ENCODE measurements at regions not wholly inside any gene's neighbourhood (a gene's known extent, or its start where the extent isn't known, plus 50 kb on each side); places are given as distances from the start of the nearest gene placed in this dataset.

DNA sequence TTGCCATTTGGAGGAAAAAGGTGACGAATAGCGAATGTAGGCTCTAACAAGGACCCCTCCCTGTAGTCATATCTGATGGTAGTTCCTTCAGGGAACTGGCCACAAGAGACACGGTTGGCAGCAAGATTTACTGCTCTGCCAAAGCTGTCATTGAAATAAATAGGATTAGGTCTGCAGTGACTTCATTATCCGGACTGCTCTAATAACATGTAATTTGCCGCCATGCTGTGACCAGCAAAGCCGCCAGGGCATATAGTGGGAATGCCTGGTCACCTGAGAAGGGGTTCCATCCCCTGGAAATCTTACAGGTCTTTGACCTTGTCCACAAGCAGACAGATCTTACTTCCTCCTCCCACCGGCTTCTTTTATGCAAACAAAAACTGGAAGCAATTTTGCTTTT is 59.4 kb upstream of the LAPTM4A start:
- Mint-ChIP-seq H3K27ac (no peak overlapping the region), H3K4me3 (no peak overlapping the region), H3K4me1 (peaks cover 0 to 3% (median 0%) of the 10 kb centered on the region in 3 donors), H3K27me3 (peaks cover 13 to 29% of the 10 kb centered on the region in 2 donors), H3K36me3 (no peaks in the 10 kb centered on the region), H3K9me3 (peaks cover 0 to 6% (median 1%) of the 10 kb centered on the region in 5 donors)
- POLR2A ChIA-PET, result no interaction called here
- no peaks in the 10 kb centered on the region for H3K36me3 ChIP-seq (ENCODE audit: insufficient read depth, low read length)
- no peak overlapping the region for H3K27ac ChIP-seq (ENCODE audit: low read depth, low read length)
- H3K27me3 ChIP-seq (ENCODE audit: insufficient read depth, low read length, poor library complexity, severe bottlenecking), result no peaks in the 10 kb centered on the region
- no peak overlapping the region for H3K4me3 ChIP-seq (ENCODE audit: low read length)
- no peak for DNase-seq
- no peaks in the 10 kb centered on the region for H3K4me1 ChIP-seq (ENCODE audit: insufficient read depth, low read length)
- CTCF ChIA-PET, result no interaction called here
- no peaks in the 10 kb centered on the region for H3K9me3 ChIP-seq (ENCODE audit: low read length)

DNA sequence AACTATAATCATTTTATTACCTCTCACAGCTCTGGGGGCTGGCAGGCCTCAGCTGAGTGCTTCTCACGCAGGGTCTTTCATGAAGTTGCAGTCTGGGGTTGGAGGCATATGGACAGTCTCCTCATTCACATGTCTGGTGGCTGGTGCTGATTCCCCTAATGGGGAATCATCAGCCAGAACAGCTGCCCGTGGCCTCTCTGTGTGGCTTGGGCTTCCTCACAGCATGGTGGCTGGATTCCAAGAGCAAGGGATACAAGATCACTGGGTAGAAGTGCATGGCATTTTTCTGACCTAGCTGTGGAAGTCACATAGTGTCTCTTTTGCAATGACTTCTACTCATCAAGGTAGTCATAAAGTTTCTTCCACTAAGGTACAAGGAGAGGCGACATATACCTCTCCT is 59.0 kb upstream of the LAPTM4A start:
- no peaks in the 10 kb centered on the region for H3K36me3 Mint-ChIP-seq
- H3K4me1 Mint-ChIP-seq, result peaks cover 0 to 3% (median 0%) of the 10 kb centered on the region in 3 donors
- H3K4me1 ChIP-seq (ENCODE audit: insufficient read depth, low read length), result no peaks in the 10 kb centered on the region
- no peak for DNase-seq
- no peaks in the 10 kb centered on the region for H3K9me3 ChIP-seq (ENCODE audit: low read length)
- H3K27me3 Mint-ChIP-seq, result peaks cover 17 to 34% of the 10 kb centered on the region in 2 donors
- ChIA-PET CTCF (no interaction called here), POLR2A (no interaction called here)
- peaks cover 2% of the 10 kb centered on the region for H3K27me3 ChIP-seq (ENCODE audit: insufficient read depth, low read length, poor library complexity, severe bottlenecking)
- no peak overlapping the region for H3K4me3 Mint-ChIP-seq
- no peak overlapping the region for H3K27ac Mint-ChIP-seq
- peaks cover 0 to 6% (median 1%) of the 10 kb centered on the region in 5 donors for H3K9me3 Mint-ChIP-seq
- H3K36me3 ChIP-seq (ENCODE audit: insufficient read depth, low read length), result no peaks in the 10 kb centered on the region
- no peak overlapping the region for H3K27ac ChIP-seq (ENCODE audit: low read depth, low read length)
- no peak overlapping the region for H3K4me3 ChIP-seq (ENCODE audit: low read length)

DNA sequence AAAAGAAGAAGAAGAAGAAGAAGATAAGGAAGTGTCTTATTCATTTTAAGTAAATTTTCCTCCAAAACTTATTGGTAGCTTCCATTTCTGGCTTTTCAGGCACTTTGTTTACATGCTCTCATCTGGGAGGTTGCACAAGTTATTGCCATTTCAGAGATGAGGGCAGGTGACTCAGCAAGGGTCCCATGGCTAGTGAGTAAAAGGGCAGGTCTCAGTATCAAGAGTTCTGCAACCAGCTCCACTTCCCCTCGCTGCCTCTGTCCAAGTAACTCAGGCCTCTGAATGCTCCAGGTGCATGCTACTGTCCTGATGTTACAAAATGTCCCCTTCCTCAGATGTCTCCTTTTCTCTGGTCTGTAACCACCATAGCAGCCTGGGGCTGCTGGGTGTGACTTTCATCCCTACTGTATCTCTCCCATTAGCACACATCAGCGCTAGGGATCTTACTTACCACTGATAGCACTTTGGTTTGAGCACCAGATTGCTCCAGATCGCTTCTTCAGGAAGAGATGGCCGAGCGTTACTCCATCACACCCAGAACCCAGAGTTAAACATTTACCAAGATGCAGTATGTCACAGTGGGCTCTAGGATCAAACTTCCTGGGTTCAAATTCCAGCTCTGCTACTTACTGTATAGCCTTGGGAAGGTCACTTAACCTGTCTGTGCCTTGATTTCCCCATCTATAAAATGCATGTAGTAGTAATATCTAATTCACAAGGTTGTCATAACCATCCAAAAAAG is 57.4 kb upstream of the LAPTM4A start:
- CTCF ChIA-PET, result no interaction called here
- H3K27ac Mint-ChIP-seq, result no peak overlapping the region
- peaks cover 3% of the 10 kb centered on the region for H3K27me3 ChIP-seq (ENCODE audit: insufficient read depth, low read length, poor library complexity, severe bottlenecking)

DNA sequence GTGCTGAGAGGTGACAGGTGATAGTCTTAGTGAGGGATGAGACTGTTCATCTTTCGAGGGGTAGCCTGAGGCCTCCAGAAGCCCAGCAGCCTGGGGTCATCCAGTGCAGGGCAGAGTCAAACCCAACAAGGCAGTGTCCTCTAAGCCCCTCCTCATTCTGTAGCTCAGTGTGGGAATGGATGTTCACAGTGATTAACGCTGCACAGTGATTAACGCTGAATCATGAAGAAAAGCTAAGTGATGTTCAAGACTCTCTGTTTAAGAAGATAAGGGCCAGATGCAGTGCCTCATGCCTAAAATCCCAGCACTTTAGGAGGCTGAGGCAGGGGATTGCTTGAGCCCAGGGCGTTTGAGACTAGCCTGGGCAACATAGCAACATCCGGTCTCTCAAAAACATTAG is 56.3 kb upstream of the LAPTM4A start:
- Histone ChIP-seq H3K27me3 (ENCODE audit: insufficient read depth, low read length, poor library complexity, severe bottlenecking) (peaks cover 3% of the 10 kb centered on the region), H3K27ac (ENCODE audit: low read depth, low read length) (no peak overlapping the region), H3K4me3 (ENCODE audit: low read length) (no peak overlapping the region), H3K4me1 (ENCODE audit: insufficient read depth, low read length) (no peaks in the 10 kb centered on the region), H3K9me3 (ENCODE audit: low read length) (no peaks in the 10 kb centered on the region), H3K36me3 (ENCODE audit: insufficient read depth, low read length) (no peaks in the 10 kb centered on the region)
- Mint-ChIP-seq H3K36me3 (no peaks in the 10 kb centered on the region), H3K9me3 (peaks cover 0 to 6% (median 1%) of the 10 kb centered on the region in 5 donors), H3K27me3 (peaks cover 20 to 44% of the 10 kb centered on the region in 2 donors), H3K27ac (no peak overlapping the region), H3K4me1 (peaks cover 0 to 3% (median 0%) of the 10 kb centered on the region in 3 donors), H3K4me3 (no peak overlapping the region)
- CTCF ChIA-PET, result interaction anchor here (1.3 kb wide), 1 partner anchor 93 kb away, joined by 3 read pairs; no protein-coding TSS in a partner anchor
- POLR2A ChIA-PET, result no interaction called here
- DNase-seq, result no peak

More for the DNA sequence above, 57.4 kb upstream of the LAPTM4A start:
- Mint-ChIP-seq H3K4me3 (no peak overlapping the region), H3K4me1 (peaks cover 0 to 3% (median 0%) of the 10 kb centered on the region in 3 donors), H3K36me3 (no peaks in the 10 kb centered on the region), H3K27me3 (peaks cover 20 to 44% of the 10 kb centered on the region in 2 donors), H3K9me3 (peaks cover 0 to 6% (median 1%) of the 10 kb centered on the region in 5 donors)
- Histone ChIP-seq H3K36me3 (ENCODE audit: insufficient read depth, low read length) (no peaks in the 10 kb centered on the region), H3K27ac (ENCODE audit: low read depth, low read length) (no peak overlapping the region), H3K4me3 (ENCODE audit: low read length) (no peak overlapping the region), H3K9me3 (ENCODE audit: low read length) (no peaks in the 10 kb centered on the region), H3K4me1 (ENCODE audit: insufficient read depth, low read length) (no peaks in the 10 kb centered on the region)
- POLR2A ChIA-PET, result interaction anchor here (0.7 kb wide), 1 partner anchor 45 kb away, joined by 4 read pairs; no protein-coding TSS in a partner anchor
- DNase-seq, result no peak

DNA sequence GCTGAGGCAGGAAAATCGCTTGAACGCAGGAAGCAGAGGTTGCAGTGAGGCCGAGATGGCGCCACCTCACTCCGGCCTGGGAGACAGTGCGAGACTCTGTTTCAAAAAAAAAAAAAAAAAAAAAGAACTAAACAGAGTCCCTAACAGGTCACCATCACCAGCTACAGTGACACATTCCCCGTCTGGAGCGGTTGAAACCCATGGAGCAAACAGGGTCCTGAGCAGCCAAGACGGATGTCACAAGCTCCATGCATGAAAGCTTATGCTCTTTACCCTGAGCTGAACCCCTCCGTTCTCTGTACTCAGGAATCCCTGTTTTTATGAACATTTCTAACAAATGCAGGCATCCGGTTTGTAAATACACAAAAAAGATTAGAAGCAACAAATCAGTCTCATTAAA is 55.9 kb upstream of the LAPTM4A start:
- DNase-seq, result no peak
- H3K9me3 Mint-ChIP-seq, result peaks cover 0 to 8% (median 2%) of the 10 kb centered on the region in 5 donors
- H3K4me3 ChIP-seq (ENCODE audit: low read length), result no peak overlapping the region

DNA sequence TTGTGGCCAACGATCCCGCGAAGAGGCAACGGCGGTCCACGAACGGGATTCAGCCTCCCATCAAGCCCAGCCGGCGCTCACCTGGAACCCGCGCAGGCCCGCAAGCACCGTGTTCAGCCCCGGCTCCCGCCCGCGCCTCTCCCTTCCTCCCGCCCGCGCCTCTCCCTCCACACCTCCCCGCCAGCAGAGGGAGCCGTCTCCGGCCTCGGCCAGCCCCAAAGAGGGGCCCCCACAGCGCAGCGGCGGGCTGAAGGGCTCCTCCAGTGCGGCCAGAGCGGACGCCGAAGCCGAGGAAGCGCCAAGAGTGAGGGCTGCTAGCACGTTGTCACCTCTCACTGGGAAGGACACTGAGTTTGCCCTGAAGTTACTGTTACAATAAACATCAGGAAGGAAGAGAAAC is 55.3 kb upstream of the LAPTM4A start:
- Histone ChIP-seq H3K4me1 (ENCODE audit: insufficient read depth, low read length) (no peaks in the 10 kb centered on the region), H3K4me3 (ENCODE audit: low read length) (no peak overlapping the region), H3K9me3 (ENCODE audit: low read length) (no peaks in the 10 kb centered on the region), H3K36me3 (ENCODE audit: insufficient read depth, low read length) (no peaks in the 10 kb centered on the region), H3K27me3 (ENCODE audit: insufficient read depth, low read length, poor library complexity, severe bottlenecking) (peaks cover 3% of the 10 kb centered on the region), H3K27ac (ENCODE audit: low read depth, low read length) (no peak overlapping the region)
- DNase-seq, result peak in 1 of 5 donors; percentile 10
- Mint-ChIP-seq H3K4me1 (peaks cover 0 to 3% (median 0%) of the 10 kb centered on the region in 3 donors), H3K36me3 (no peaks in the 10 kb centered on the region), H3K9me3 (peaks cover 0 to 8% (median 2%) of the 10 kb centered on the region in 5 donors), H3K27ac (no peak overlapping the region), H3K27me3 (peaks cover 23 to 50% of the 10 kb centered on the region in 2 donors), H3K4me3 (peak overlapping the region in 6 of 7 donors; percentile 1 to 70 (median 48))
- POLR2A ChIA-PET, result no interaction called here
- CTCF ChIA-PET, result interaction anchor here (0.7 to 1.3 kb wide), 2 partner anchors 8 to 91 kb away, joined by 3 to 4 read pairs; no protein-coding TSS in a partner anchor

More for the DNA sequence above, 55.9 kb upstream of the LAPTM4A start:
- H3K27me3 Mint-ChIP-seq, result peaks cover 21 to 44% of the 10 kb centered on the region in 2 donors
- Histone ChIP-seq H3K27ac (ENCODE audit: low read depth, low read length) (no peak overlapping the region), H3K27me3 (ENCODE audit: insufficient read depth, low read length, poor library complexity, severe bottlenecking) (peaks cover 3% of the 10 kb centered on the region), H3K36me3 (ENCODE audit: insufficient read depth, low read length) (no peaks in the 10 kb centered on the region), H3K4me1 (ENCODE audit: insufficient read depth, low read length) (no peaks in the 10 kb centered on the region), H3K9me3 (ENCODE audit: low read length) (no peaks in the 10 kb centered on the region)
- peaks cover 0 to 3% (median 0%) of the 10 kb centered on the region in 3 donors for H3K4me1 Mint-ChIP-seq
- POLR2A ChIA-PET, result no interaction called here
- no peak overlapping the region for H3K4me3 Mint-ChIP-seq
- no peak overlapping the region for H3K27ac Mint-ChIP-seq
- CTCF ChIA-PET, result interaction anchor here (1.3 kb wide), 1 partner anchor 92 kb away, joined by 3 read pairs; no protein-coding TSS in a partner anchor
- no peaks in the 10 kb centered on the region for H3K36me3 Mint-ChIP-seq

DNA sequence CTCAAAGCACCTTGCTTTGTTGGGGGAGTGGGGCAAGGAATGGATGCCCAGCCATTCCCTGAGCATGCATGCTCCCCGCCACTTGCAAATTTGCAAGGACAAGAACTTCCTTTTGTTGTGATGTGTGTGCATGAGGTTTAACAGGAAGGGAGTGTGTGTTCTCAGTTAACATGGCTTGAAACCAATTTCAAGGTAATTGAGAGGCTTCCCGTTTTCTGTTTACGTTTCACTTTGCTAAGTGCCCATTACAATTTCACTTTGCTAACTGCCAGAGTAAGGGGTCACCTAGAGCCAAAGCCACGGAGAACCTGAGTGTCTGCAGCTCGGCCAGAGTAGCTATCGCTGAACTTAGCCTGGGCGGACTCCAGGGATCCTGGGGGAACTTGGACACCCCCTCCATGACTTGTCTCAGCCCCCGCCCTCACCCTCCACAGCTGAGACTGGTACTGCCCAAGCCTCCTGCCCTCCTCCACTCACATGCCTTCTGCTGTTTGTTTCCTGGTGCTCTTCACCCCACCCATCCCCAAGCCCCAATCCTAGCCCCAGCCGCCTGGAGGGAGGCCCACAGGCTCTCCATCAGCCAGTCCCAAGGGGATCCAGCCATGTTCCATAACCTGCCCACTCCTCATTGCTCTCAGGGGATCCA is 53.6 kb upstream of the LAPTM4A start:
- Histone ChIP-seq H3K27me3 (ENCODE audit: insufficient read depth, low read length, poor library complexity, severe bottlenecking) (peaks cover 3% of the 10 kb centered on the region), H3K27ac (ENCODE audit: low read depth, low read length) (no peak overlapping the region), H3K4me3 (ENCODE audit: low read length) (no peak overlapping the region), H3K9me3 (ENCODE audit: low read length) (no peaks in the 10 kb centered on the region), H3K36me3 (ENCODE audit: insufficient read depth, low read length) (no peaks in the 10 kb centered on the region), H3K4me1 (ENCODE audit: insufficient read depth, low read length) (no peaks in the 10 kb centered on the region)
- H3K4me1 Mint-ChIP-seq, result peaks cover 0 to 3% (median 0%) of the 10 kb centered on the region in 3 donors
- H3K9me3 Mint-ChIP-seq, result peaks cover 0 to 2% (median 0%) of the 10 kb centered on the region in 5 donors
- ChIA-PET CTCF (interaction anchor here (1.3 kb wide), 1 partner anchor 90 kb away, joined by 3 read pairs; no protein-coding TSS in a partner anchor), POLR2A (no interaction called here)
- DNase-seq, result no peak
- H3K27ac Mint-ChIP-seq, result no peak overlapping the region
- H3K4me3 Mint-ChIP-seq, result no peak overlapping the region
- H3K36me3 Mint-ChIP-seq, result no peaks in the 10 kb centered on the region
- peaks cover 23 to 50% of the 10 kb centered on the region in 2 donors for H3K27me3 Mint-ChIP-seq

DNA sequence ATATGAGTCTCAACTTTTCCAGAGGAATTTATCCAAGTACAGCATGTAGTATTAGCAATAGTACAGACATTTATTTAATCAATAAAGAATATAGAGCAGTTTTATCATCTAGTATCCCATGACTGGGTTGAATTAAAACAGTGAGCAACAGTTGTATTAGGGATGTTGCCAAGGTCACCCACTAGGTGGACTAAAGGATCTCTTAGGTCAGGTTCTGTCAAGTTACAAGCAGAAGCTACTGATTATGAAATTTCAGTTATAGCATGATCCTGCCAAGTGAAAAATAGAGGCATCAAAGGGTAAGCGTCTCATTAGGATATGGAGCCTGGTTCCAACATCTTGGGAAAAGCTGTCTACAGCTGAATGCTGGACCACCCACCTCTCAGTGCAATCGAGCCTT is 52.1 kb upstream of the LAPTM4A start:
- H3K4me3 Mint-ChIP-seq, result no peak overlapping the region
- peaks cover 0 to 3% (median 0%) of the 10 kb centered on the region in 3 donors for H3K4me1 Mint-ChIP-seq
- no peak for DNase-seq
- H3K9me3 Mint-ChIP-seq, result peaks cover 0 to 2% (median 0%) of the 10 kb centered on the region in 5 donors
- H3K36me3 ChIP-seq (ENCODE audit: insufficient read depth, low read length), result no peaks in the 10 kb centered on the region
- no peak overlapping the region for H3K4me3 ChIP-seq (ENCODE audit: low read length)
- H3K27me3 ChIP-seq (ENCODE audit: insufficient read depth, low read length, poor library complexity, severe bottlenecking), result peaks cover 3% of the 10 kb centered on the region
- H3K27me3 Mint-ChIP-seq, result peaks cover 20 to 45% of the 10 kb centered on the region in 2 donors
- H3K9me3 ChIP-seq (ENCODE audit: low read length), result no peaks in the 10 kb centered on the region
- H3K4me1 ChIP-seq (ENCODE audit: insufficient read depth, low read length), result no peaks in the 10 kb centered on the region
- H3K27ac ChIP-seq (ENCODE audit: low read depth, low read length), result no peak overlapping the region
- CTCF ChIA-PET, result interaction anchor here (1.3 kb wide), 1 partner anchor 88 kb away, joined by 3 read pairs; no protein-coding TSS in a partner anchor
- no peak overlapping the region for H3K27ac Mint-ChIP-seq
- POLR2A ChIA-PET, result no interaction called here
- H3K36me3 Mint-ChIP-seq, result no peaks in the 10 kb centered on the region

Data from CD8-positive, alpha-beta memory T cell (primary cell).